ENCODE measurements at regions not wholly inside any gene's neighbourhood (a gene's known extent, or its start where the extent isn't known, plus 50 kb on each side); places are given as distances from the start of the nearest gene placed in this dataset.
"Not testable (repeated sequence)": the region's sequence is repeated elsewhere in the genome, so short reads cannot be mapped to it uniquely, and the experiment has no call there.

DNA sequence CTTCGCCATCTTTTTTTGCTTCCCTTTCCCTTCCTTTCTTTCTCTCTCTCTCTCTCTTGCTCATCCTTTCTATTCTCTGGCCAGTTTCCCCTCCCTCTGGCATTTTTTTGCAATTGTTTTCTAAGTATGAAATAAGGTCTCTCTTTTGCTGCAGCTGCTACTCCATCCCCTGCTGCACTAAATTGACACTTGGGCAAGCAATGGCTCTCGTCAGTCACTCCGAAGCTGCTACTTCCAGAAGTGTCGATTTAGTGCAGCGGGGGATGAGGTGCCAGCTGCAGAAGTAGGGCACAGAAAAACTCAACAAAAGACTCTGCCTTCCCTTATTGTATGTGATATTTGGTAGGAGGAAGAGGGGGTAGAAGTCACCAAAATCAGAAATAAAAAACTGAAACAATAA lies 642.3 kb downstream of the RWDD3 start:
- TF ChIP-seq, protein P1, sequence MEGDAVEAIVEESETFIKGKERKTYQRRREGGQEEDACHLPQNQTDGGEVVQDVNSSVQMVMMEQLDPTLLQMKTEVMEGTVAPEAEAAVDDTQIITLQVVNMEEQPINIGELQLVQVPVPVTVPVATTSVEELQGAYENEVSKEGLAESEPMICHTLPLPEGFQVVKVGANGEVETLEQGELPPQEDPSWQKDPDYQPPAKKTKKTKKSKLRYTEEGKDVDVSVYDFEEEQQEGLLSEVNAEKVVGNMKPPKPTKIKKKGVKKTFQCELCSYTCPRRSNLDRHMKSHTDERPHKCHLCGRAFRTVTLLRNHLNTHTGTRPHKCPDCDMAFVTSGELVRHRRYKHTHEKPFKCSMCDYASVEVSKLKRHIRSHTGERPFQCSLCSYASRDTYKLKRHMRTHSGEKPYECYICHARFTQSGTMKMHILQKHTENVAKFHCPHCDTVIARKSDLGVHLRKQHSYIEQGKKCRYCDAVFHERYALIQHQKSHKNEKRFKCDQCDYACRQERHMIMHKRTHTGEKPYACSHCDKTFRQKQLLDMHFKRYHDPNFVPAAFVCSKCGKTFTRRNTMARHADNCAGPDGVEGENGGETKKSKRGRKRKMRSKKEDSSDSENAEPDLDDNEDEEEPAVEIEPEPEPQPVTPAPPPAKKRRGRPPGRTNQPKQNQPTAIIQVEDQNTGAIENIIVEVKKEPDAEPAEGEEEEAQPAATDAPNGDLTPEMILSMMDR (IDR thresholded peaks at IDR 0.05), result no peak
- TF ChIP-seq ZFX (IDR thresholded peaks at IDR 0.05; ENCODE audit: borderline replicate concordance), result no peak
- H3K27ac ChIP-seq, result no peak overlapping the region

DNA sequence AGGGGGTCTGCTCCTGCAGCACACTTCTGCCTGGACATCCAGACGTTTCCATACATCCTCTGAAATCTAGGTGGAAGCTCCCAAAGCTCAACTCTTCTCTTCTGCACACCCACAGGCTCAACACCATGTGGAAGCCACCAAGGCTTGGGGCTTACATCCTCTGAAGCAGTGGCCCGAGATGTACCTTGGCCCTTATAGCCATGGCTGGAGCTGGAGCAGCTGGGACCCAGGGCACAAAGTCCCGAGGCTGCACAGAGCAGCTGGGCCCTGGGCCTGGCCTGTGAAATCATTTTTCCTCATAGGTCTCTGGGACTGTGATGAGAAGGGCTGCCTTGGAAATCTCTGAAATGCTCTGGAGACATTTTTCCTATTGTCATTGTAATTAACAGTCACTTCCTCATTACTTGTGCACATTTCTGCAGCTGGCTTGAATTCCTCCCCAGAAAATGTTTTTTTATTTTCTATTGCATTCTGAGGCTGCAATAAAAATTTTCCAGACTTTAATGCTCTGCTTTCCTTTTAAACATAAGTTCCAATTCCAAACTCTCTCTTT lies 645.6 kb downstream of the RWDD3 start:
- no peak for TF ChIP-seq ZFX (IDR thresholded peaks at IDR 0.05; ENCODE audit: borderline replicate concordance)
- TF ChIP-seq, protein P1 (IDR thresholded peaks at IDR 0.05), result no peak
- H3K27ac ChIP-seq, result no peak overlapping the region

DNA sequence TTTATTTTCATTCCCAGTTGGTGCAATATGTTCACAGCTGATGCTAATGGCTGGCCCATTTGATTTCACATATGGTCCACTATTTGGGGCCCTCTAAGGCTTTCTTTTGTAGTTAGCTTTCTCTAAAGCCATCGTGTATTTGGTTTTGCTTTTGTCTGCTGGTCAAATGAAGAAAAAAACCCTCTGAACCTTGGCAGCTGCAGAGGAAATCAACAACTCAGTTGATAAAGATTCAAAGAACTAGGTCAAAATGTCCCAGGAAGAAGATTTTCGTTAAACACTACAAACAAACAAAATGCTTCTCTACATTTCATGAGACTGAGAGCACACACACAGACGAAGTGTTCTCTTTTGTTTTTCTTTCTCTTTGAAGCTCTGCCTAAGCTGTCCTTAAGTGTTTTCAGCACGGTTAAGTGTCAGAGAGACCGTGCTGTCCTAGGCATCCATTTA lies 655.0 kb downstream of the RWDD3 start:
- H3K27ac ChIP-seq, result peak overlapping the region; percentile 41
- TF ChIP-seq, protein P1 (IDR thresholded peaks at IDR 0.05), result no peak
- no peak for TF ChIP-seq ZFX (IDR thresholded peaks at IDR 0.05; ENCODE audit: borderline replicate concordance)

DNA sequence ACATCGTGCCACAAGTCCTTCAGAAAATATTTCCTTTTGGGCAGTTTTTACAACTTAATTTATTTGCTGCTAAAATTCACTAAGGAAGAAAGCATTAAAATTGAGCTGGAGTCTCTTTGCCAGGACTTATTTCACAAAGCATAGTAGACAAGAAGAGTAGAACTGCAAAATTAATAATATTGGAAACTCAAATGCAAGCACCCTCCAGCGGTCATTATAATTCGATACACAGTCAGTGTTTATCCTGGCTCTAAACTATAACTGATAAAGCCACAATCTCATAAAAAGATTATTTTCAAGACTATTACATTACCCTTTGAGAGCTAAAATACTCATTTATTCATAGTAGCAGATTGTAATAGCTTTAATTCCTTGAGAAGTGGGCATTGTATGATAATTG lies 655.4 kb downstream of the RWDD3 start:
- TF ChIP-seq ZFX (IDR thresholded peaks at IDR 0.05; ENCODE audit: borderline replicate concordance), result no peak
- TF ChIP-seq, protein P1 (IDR thresholded peaks at IDR 0.05), result peak; percentile 31; the same call in 1 of the 2 replicates
- H3K27ac ChIP-seq, result peak overlapping the region; percentile 41

DNA sequence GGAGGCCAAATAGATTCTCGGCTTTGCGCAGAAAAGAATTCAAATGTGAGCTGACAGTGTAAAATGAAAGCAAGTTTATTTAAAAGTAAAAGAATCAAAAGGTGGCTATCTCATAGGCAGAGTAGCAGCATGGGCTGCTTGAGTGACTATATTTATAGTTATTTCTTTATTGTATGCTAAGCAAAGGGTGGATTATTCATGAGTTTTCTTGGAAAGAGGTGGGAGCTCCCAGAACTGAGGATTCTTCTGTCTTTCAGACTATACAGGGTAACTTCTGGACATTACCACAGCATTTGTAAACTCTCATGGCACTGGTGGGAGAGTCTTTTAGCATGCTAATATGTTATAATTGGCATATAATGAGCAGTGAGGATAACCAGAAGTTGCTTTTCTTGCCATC lies 659.9 kb downstream of the RWDD3 start:
- TF ChIP-seq, protein P1 (IDR thresholded peaks at IDR 0.05), result no peak
- H3K27ac ChIP-seq, result no peak overlapping the region

DNA sequence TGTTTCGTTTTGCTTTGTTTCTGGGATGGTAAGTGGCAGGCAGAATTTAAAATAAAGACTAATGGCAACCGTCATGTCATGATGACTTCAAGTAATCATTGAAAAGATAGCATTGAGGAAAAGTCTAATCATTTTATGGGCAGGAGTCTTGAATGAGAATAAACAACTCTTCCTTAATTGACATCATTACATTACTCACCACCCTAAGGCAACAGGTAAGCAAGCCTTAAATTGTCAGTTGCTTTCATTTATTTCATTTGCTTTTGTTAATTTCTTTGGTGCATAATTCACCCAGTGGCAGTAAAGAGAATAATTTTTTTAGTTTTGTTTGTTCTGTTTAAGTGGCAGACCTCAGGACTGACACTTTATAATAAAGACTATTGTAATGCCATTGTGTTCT lies 669.0 kb downstream of the RWDD3 start:
- no peak for TF ChIP-seq ZFX (IDR thresholded peaks at IDR 0.05; ENCODE audit: borderline replicate concordance)
- TF ChIP-seq, protein P1 (IDR thresholded peaks at IDR 0.05), result no peak
- no peak overlapping the region for H3K27ac ChIP-seq

DNA sequence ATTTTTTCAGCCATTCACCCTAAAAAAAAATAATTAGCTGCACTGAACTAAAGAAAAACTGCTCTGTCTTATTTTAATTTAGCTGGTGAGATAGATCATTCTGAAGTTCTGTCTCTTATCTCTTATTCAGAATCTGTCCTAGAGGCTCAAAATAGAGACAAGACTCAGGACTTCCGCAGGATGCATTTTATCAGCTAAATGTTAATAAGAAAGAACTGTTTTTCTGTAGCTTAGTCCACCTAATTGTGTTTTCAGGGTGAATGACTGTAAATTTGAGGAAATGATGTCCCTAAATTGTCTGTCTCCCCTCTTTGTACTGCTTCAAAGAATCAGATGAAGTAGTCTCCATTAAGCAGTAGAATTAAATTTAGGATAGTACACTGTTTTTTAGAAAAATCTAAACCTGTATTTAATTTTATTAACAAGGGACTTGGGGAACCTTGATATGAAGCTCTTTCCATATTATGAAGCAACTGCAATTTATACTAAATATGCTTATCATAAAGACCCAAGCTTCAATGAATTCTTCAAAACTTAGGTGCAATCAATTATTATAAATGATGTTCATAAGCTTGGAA lies 671.9 kb downstream of the RWDD3 start:
- no peak overlapping the region for H3K27ac ChIP-seq
- TF ChIP-seq, protein P1 (IDR thresholded peaks at IDR 0.05), result no peak
- no peak for TF ChIP-seq ZFX (IDR thresholded peaks at IDR 0.05; ENCODE audit: borderline replicate concordance)

DNA sequence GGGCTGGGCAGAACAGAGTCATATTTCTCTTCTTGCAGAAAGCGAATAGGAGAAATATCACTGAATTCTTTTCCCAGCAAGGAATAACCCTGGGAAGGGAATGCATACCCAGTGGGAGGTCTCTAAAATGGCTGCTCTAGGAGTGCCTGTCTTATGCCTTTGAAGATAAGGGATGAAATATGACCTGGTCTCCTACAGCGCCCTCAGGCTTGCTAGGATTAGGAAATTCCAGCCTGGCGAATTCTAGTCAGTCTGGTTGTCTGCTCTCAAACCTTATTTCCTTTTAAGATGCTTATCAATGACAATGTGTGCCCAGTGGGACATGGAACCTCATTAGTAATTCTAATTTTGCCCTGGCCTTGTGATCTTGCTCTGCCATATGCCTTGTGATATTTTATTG lies 677.7 kb downstream of the RWDD3 start:
- H3K27ac ChIP-seq, result not testable (repeated sequence)
